GM21528 (cell line): ENCODE measurements at regions not wholly inside any gene's neighbourhood (a gene's known extent, or its start where the extent isn't known, plus 50 kb on each side); places are given as distances from the start of the nearest gene placed in this dataset.

ENCODE experiments used
- ATAC-seq: cut with Tn5 transposase; IDR thresholded peaks from one replicate; pipeline ENCODE4 v1.9.1; 2021; ENCODE audit warnings: mild to moderate bottlenecking, moderate library complexity; ENCODE audit not compliant: unreplicated experiment, low FRiP score

DNA sequence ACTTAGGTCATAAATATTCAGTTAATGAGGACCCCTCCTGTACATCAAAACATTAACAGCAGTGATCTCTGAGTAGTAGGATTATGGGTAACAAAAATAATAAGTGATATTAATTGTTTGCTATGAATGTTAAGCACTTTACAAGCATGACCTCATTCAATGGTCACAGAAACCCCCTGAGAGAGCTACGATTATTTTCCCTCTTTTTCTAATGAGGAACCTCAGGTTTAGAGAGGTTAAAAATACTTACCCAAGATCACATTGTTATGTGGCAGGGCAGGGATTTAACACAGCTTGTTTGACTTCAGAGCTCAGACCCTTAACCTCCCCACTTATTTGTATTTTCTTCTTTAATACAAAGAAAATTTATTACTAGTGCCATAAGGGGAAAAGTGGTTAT, 228.2 kb downstream of the TBL1XR1 start:
- no peak for ATAC-seq

DNA sequence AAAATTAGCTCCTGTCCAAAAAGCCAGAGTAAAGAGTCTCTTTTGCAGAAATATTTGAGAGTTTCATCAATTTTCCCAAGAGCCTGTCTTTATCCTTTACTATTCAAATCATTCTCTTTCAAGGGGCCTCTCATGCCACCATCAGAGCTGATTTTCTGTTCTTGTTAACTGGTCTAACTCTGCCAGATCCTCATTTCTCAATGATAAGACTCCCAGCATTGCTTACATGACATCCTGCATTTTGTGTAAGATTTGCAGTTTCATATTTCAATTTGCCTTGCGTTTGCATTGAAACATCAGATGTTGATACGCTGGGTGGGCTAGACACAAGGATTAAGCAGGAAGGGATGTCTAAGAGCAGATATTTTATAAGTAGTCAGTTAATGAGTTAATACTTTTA, 228.7 kb downstream of the TBL1XR1 start:
- ATAC-seq: no peak

DNA sequence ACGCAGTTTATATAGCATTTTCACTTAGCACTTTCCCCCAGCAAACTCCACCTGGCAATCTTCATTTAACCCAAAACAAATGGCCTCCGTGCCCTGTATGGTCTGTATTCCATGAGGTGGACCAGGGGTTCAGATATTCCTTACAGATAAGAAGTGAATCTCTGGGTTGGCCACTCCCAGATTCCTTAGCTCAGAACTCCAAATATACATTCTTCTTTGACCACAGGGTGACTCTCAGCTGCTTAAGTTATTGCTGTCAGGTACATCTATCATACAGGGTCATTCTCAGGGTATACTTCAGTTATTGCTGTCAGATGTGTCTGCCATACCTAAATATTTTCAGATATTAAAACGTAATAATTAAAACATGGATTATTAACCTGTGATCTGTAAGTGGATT, 229.8 kb downstream of the TBL1XR1 start:
- no peak for ATAC-seq

DNA sequence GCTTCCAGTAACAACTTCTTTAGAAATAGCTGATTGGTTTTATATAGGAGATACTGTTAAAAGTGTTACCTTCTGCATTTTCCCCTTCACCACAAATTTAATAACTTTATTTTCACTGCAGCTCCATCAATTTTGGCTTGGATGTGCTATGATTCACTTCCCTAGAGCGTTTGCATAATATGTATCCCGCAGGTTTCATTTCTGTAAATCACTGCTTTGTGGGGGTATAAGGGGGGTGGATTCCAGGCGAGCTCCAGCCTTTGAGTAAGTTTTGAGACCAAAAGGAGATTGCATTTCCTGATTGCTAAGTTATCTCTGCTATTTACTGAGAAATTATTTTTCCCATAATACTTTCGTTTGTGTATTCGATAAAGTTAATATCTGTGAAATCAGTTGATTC, 232.6 kb downstream of the TBL1XR1 start:
- ATAC-seq: no peak

DNA sequence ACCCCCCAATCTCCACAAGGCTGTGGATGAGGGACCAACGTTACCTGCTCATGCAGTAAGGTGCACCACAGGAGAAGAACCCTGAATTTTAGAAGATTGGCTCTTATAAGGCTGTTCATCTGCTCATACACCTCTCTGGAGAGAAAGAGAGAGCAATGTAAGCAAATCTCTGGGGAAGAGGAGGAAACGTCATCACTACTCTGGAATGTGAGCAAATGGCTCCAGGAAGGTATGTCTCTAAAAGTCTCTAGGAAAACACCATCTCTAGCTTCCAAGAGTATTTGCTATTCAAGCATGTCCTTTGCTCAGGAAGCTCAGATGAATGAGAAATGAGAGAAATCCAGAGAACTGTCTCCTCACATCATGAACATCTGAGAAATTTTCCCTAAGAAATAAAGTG, 235.4 kb downstream of the TBL1XR1 start:
- ATAC-seq: no peak

DNA sequence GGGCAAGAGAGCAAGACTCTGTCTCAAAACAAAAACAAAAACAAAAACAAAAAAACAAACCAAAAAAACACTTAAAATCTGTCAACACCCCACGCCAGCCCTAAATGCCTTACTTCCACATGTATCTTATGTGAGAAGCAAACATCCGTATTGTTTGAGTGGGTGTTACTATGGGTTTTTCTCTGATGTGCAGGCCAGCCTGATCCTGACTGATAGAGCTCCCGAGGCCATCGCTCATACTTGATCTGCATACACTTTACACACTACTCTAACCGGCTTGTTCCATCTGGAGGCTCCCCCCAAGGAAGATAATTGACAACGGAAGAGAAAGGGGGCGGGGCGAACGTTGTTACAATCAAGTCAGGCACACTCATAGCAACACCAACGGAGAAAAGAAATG, 237.4 kb downstream of the TBL1XR1 start:
- no peak for ATAC-seq

DNA sequence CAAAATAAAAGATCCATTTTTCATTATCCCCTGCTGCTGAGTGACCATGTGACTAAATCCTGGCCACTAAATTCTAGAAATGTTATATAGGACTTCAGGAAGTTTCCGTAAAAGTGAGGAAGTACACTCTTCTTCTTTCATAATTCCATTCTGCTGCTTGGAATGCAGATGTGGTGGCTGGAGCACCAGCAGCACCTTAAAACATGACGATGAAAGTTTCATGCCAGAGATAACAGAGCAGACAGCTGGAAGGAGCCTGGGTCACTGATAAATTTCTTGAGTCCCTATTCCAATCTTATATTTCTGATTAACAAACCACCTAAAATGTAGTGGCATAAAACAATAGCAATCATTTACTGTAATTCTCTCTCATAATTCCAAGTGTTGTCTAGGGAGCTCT, 238.7 kb downstream of the TBL1XR1 start:
- ATAC-seq: no peak

DNA sequence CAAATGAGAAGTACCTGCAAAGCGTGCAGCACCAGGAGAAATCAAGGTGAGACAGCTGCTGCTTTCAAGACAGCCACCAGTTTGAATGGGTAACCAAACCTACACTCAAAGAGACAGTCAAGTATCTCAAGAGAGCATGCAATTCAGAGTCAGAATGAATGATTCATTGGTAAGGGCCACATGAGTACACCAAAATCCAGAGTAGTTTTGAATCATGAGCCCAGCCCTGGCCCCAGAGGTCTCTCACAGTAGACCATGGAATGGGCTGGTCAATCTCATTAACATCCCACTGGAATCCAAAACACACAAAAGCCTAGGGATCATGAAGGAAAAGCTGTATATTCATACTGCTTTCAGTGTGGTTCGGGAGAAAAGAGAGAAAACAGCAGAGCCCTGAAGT, 242.8 kb downstream of the TBL1XR1 start:
- ATAC-seq: no peak

DNA sequence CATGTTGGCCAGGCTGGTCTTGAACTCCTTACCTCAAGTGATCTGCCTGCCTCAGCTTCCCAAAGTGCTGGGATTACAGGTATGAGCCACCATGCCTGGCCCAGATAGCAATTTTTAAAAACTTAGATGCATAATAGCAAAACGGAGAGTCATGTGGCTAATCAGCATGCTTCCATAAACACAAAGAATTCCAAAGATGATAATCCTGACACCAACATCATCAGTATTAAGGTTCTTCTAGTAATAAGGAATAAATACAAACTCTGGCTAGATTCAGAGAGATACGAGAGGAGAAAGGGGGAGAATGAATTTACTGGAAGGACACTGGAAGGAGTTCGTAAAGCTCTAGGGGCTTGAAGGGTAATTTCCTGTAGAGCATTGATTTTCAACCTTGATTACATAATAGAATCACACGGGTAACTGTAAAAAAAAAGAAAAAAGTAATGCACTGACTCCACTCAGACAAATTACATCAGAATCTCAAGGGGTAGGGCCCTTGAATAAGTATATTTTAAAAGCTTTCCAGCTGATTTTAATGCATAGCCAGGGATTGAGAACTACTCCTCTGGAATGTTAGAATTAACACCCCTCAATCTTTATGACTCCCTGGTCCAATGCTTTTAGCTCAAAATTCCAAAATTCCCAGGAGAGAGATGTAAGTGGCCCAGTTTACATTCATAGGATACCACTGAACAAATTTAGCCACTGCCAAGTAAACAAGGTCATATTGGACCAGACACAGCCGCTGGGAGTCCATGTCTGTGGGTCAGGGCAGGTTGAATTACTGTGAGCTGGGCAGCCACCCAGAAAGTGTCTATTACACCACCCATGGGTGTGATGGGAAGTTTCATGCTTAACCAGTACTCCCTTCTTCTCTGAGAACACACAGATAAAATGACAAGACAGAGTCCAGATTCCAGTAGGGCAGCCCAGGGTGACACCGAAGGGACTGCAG, 243.9 kb downstream of the TBL1XR1 start:
- no peak for ATAC-seq

DNA sequence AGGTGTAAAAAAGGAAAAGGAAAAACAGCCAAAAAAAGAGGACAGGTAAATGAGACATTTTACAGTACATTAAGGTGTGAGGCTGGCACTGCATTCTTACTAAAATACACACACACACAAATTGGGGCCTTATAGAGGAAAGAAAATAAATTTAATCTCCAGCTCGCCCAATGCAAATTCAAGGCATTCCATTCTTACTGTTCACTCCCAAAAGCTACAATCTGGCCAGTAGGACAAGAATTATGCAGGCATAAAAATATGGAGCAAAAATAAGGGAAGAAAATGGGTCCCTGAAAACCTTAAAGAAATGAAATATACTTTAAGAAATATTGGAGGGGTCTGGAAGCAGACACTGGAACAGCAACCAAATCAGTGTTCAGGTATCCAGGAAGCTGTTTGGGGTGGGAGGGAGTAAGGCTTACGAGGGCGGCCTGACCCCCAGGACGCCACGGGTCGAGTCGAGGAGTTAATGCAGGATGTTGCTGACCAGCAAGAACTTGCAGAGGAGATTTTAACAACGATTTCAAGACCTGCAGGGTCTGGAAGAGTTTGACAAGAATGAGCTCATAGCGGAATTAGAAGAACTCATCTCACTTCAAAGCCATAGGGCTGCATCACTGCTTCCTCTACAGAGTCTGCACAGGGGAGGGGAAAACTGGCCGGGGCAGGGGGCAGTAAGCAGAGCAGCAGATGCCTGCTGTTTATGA, 245.5 kb downstream of the TBL1XR1 start:
- ATAC-seq: no peak

DNA sequence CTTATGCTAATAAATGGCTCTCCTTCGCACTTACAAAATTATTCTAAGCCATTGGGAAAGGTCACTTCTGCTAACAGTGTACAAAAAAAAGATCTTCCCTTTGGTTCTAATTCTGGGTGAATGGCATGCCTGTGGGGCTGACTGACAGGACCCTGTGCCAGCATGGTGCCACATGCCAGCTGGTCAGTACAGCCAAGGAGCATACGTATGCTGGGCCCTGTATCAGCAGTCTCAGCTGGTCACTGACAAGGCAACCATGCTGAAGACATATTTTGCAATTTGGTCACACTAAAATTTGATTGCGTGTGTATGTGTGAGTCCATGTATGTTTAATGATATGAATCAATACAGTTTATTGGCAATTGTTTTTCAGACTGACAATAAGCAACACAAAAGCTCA, 246.1 kb downstream of the TBL1XR1 start:
- no peak for ATAC-seq

DNA sequence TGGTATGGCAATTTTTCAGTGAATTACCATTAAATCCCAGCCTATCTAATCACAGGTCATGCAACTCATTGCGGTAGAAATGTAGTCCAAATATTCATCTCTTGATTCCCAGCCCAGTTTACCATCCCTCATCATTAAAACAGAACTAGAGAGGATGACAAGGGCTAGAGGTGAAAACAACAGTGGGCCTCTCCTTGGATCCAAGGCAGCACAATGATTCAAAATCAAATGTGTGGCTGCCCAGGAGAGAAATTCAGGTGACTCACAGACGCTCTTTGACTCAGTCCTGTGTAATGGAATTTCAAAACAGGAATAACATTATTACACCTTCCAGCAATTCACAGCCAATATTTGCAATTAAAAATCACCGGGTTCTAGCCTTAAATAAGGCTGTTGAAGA, 246.5 kb downstream of the TBL1XR1 start:
- ATAC-seq: no peak

DNA sequence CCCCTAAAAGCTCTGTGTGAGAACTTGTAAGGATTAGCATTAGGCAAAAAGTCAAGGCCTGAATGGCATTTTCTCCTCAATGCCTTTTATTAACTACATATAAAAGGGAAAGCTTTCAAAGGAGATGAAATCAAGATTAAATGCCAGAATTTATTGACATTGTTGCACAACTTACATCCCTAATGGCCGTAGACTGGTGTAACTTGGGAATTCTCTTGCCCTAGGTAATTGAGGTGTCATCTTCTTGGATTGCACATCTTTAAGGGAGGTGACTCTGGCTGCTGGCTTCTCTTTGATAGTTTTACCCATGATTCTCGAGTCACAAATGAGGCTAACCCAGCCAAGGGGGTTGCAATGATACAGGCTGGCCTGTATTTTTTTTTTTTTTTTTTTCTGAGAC, 249.1 kb downstream of the TBL1XR1 start:
- no peak for ATAC-seq

DNA sequence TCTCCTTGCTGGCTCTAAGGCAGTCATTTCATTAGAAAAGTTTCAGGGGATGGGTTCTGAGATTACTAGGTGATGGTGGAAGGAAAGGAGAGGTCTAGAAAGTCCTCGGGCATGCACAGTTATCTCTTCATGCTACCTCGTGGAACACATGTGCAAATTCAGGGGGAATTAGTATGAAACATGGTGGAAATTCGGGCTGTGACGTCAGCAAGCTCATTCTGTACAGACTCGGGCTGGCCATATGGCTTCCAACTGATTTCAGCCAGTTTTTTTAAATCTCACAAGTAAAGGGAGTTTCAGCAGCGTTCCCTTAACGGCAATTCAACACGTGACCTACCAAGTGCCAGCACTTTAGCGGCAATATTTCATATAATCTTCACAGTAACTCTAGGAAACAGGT, 251.1 kb downstream of the TBL1XR1 start:
- ATAC-seq: no peak

DNA sequence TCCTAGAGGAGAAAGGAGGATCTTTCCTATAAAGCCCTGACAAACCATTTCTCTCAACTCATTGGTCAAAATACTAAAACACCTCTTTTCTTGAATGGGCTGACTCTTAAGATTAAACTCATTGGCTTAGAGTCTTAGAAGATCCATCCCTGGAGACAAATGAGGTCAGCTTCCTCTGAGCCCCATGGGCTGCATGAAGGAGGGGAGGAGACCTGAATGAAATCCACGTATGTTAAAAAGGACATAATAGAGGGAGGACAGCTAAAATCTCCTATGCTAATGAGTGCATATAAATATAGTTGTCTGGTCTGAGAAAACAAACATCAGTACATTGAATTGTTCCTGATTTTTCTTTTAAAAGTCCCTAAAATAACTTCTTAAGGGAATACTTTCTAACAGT, 255.0 kb downstream of the TBL1XR1 start:
- no peak for ATAC-seq

DNA sequence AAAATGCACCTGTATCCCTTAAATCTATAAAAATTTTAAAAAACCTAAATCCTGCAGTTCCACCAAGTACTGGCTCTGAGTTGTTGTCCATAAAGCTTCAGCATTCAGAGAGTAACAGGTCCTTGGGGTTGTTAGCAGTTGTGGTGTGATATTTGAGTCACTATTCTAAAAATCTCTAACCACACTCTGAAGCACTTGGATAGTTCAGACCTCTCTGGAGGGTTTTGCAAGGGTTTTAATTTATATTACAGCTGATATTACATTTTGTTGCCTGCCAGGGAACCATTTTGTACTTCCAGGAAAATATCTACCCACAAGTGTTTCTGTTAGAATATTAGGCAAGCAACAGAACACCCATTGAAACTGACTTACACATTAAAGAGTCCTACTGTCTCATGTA, 255.6 kb downstream of the TBL1XR1 start:
- ATAC-seq: no peak

DNA sequence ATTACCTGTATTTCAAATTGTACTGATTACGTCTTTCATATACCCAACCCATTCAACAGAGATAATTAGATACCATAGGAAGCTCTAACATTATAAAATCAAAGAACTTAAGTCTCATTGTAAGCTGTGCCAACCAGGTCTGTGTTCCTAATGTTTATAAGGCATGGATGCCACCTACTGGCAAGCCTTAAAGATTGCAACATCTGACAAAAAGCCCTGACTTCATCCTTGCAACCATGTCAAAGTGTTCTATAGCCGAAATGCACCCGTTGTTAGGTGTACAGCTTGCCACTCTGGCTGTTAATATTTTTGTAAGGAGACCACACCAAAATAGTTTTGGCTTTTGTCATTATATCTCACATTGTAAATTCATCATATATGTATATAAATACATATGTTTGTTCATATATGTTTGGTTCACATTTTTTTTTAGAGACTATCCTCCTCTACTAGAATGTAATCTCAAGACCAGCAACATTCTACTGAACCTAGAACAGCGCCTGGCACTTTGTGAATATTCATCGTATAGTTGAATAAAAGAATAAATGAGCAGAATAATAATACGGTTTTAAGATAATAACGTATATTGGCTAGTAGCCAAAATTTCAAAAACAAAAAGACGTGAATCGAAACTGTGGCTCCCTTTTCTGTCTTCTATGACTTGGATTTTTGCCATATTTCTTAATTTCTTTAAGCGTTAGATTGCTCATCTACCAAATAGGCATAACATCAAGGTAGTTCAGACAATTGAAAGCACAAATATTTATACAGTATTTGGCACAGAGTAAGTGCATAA, 258.1 kb downstream of the TBL1XR1 start:
- ATAC-seq: peak; percentile 97

DNA sequence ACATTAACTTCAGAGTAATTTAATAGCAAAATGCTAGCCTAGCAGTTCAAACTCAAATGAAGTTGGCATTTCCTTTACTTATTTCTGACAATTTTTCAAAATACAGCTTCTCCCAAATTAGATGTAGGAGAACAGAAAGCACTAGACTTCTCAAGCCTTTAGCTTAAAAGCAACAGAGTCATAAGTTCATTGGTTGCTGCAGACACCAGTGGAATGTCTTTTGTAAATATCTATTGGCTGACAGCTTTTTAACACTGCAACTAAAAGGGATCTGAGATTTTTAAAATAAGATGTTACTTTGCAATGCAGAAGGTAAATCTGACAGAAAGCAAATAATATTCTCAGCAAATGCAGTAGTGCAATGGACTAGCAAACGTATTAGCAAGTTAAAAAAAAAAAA, 259.3 kb downstream of the TBL1XR1 start:
- no peak for ATAC-seq

DNA sequence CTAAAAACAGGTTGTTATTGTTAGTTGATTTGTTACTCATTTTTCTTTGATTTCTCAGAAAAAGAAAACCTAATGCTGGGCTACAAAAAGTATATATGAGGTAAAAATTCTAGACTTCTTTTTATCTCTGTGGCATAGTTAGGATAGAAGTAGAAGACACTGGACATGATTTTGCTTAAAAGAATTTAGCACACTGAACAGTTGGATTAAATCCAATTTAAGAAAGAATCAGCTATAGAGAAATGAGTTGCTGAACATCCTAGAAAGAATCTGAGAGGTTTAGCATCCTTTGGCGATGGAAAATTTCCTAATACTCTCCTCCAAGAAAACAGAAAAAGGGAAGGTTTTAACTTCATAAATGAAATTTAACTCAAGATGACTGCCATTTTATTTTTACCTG, 259.7 kb downstream of the TBL1XR1 start:
- no peak for ATAC-seq

DNA sequence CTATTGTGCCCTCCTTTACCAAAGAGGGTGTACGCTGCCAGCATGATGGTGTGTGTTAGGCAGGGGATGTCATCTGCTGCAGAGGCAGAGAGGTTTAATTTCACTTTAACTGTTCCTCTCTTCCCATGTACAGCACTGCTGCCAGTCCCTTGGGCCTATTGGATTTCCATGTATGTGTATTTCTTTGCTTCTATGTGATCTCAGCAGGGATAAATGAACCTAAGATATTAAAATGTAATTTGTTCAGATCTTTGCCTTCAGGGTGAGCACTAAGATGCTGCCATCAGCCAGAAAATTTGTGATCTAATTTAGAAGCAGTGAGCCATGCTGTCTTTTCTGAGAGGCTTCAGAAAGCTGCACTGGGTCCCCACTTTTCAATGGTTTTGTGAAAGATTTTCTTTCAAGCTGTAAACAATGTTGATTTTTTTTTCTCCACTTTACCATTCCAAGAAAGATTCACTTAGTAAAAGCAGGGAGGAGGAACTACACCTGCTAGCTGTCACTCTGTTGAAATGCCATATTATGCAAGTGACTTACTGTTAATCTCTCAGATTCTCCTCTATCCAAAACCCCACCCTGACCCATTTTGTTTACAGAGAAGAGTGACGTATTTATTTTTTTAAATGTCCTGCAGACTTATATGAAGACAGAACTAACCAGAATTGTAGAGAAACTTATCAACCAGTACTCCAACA, 261.9 kb downstream of the TBL1XR1 start:
- ATAC-seq: no peak

DNA sequence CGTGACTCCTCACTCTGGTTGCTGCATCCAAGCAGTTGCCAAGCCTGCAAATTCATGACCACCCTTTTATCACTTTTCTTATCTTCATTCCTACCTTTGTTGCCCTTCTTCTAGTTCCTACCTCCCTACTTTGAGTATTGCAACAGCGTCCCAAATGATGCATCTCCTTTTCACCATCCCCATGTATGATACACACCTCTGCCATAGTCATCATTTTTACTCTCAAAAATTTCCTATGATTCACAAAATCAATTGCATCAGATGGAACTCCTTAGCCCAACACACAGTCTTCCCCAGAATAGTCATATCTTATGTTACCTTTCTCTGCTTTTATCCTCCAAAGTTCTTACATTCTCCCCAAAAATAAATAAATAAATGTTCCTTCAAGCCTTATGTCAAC, 262.6 kb downstream of the TBL1XR1 start:
- ATAC-seq: no peak
